HG03520 (cell line): ENCODE measurements at regions not wholly inside any gene's neighbourhood (a gene's known extent, or its start where the extent isn't known, plus 50 kb on each side); places are given as distances from the start of the nearest gene placed in this dataset.

Experiments
- ATAC-seq: cut with Tn5 transposase; IDR thresholded peaks from one replicate; pipeline ENCODE4 v1.9.1; 2021; ENCODE audit warnings: mild to moderate bottlenecking, moderate library complexity; ENCODE audit not compliant: unreplicated experiment

GRCh38 chr20:51269671-51270070 lies 246.8 kb upstream of the KCNG1 start:
- no peak for ATAC-seq

GRCh38 chr20:51267679-51268078 lies 244.8 kb upstream of the KCNG1 start:
- ATAC-seq: no peak

GRCh38 chr20:51266353-51266752 lies 243.4 kb upstream of the KCNG1 start:
- no peak for ATAC-seq

GRCh38 chr20:51265361-51265760 lies 242.5 kb upstream of the KCNG1 start:
- no peak for ATAC-seq

- no peak for ATAC-seq
These were observed 239.3 kb upstream of the KCNG1 start for GRCh38 chr20:51262240-51262639.

- no peak for ATAC-seq
These were observed 236.5 kb upstream of the KCNG1 start for GRCh38 chr20:51259455-51259854.

GRCh38 chr20:51258582-51259165 lies 235.8 kb upstream of the KCNG1 start:
- no peak for ATAC-seq

- ATAC-seq: no peak
These were observed 232.5 kb upstream of the KCNG1 start for GRCh38 chr20:51255417-51255816.

- no peak for ATAC-seq
These were observed 230.4 kb upstream of the KCNG1 start for GRCh38 chr20:51253280-51253679.

GRCh38 chr20:51249781-51250180 lies 226.9 kb upstream of the KCNG1 start:
- no peak for ATAC-seq

GRCh38 chr20:51249215-51249614 lies 226.3 kb upstream of the KCNG1 start:
- no peak for ATAC-seq

GRCh38 chr20:51244466-51244865 lies 221.6 kb upstream of the KCNG1 start:
- no peak for ATAC-seq

- no peak for ATAC-seq
These were observed 215.9 kb upstream of the KCNG1 start for GRCh38 chr20:51238675-51239305.

- no peak for ATAC-seq
These were observed 214.9 kb upstream of the KCNG1 start for GRCh38 chr20:51237791-51238190.

GRCh38 chr20:51237278-51237677 lies 214.4 kb upstream of the KCNG1 start:
- no peak for ATAC-seq

GRCh38 chr20:51236421-51236820 lies 213.5 kb upstream of the KCNG1 start:
- ATAC-seq: no peak

- no peak for ATAC-seq
These were observed 210.4 kb upstream of the KCNG1 start for GRCh38 chr20:51233345-51233744.

- ATAC-seq: no peak
These were observed 207.8 kb upstream of the KCNG1 start for GRCh38 chr20:51230727-51231126.

GRCh38 chr20:51228763-51229162 lies 205.9 kb upstream of the KCNG1 start:
- ATAC-seq: no peak

- ATAC-seq: no peak
These were observed 204.8 kb upstream of the KCNG1 start for GRCh38 chr20:51227744-51228143.

- ATAC-seq: no peak
These were observed 200.3 kb upstream of the KCNG1 start for GRCh38 chr20:51223183-51223720.

GRCh38 chr20:51221791-51222408 lies 199.0 kb upstream of the KCNG1 start:
- ATAC-seq: no peak
